IMR-90 (cell line): ENCODE measurements at regions not wholly inside any gene's neighbourhood (a gene's known extent, or its start where the extent isn't known, plus 50 kb on each side); places are given as distances from the start of the nearest gene placed in this dataset.
"Not testable (repeated sequence)": the region's sequence is repeated elsewhere in the genome, so short reads cannot be mapped to it uniquely, and the experiment has no call there.

Experiments used
- CEBPB ChIP-seq: IDR thresholded peaks from 2 replicates; pipeline ENCODE4 v1.6.1; 2012; ENCODE audit warnings: low read depth, low read length, improper control_type of control experiment
- MAFK ChIP-seq: IDR thresholded peaks from 2 replicates; pipeline ENCODE4 v1.6.1; 2012; ENCODE audit warnings: low read depth, low read length, improper control_type of control experiment
- MXI1 ChIP-seq: IDR thresholded peaks from 2 replicates; pipeline ENCODE4 v1.6.1; 2012; ENCODE audit warnings: low read depth, mild to moderate bottlenecking, low read length, moderate library complexity, borderline replicate concordance
- POLR2A ChIP-seq: IDR thresholded peaks from 2 replicates; pipeline ENCODE4 v1.6.1; 2012; ENCODE audit warnings: mild to moderate bottlenecking, low read depth, low read length
- RAD21 ChIP-seq: IDR thresholded peaks from 2 replicates; pipeline ENCODE4 v1.6.1; 2012; ENCODE audit warnings: low read length, improper control_type of control experiment
- RFX5 ChIP-seq: IDR thresholded peaks from 2 replicates; pipeline ENCODE4 v1.8.0; 2012; ENCODE audit warnings: low read depth, mild to moderate bottlenecking, low read length, moderate library complexity
- SMC3 ChIP-seq: fragments of 150-350 bp; IDR thresholded peaks from 2 replicates; pipeline ENCODE4 v1.6.1; 2016; ENCODE audit warnings: low read depth, mild to moderate bottlenecking, antibody characterized with exemption, low read length, moderate library complexity
- TF ChIP-seq, protein P1 (sequence below): conservative IDR thresholded peaks from 2 replicates; pipeline ENCODE4 v1.5.1; 2012; ENCODE audit warnings: mild to moderate bottlenecking, low read depth, low read length, improper control_type of control experiment
- TF ChIP-seq, protein P2 (sequence below): fragments of 150-350 bp; IDR thresholded peaks from 2 replicates; pipeline ENCODE4 v1.6.1; 2017; ENCODE audit warnings: mild to moderate bottlenecking, antibody characterized with exemption, low read length, low read depth
- TF ChIP-seq, protein P3 (sequence below): fragments of 150-350 bp; IDR thresholded peaks from 2 replicates; pipeline ENCODE4 v1.6.1; 2016; ENCODE audit warnings: low read depth, mild to moderate bottlenecking, low read length, moderate library complexity, borderline replicate concordance

DNA sequence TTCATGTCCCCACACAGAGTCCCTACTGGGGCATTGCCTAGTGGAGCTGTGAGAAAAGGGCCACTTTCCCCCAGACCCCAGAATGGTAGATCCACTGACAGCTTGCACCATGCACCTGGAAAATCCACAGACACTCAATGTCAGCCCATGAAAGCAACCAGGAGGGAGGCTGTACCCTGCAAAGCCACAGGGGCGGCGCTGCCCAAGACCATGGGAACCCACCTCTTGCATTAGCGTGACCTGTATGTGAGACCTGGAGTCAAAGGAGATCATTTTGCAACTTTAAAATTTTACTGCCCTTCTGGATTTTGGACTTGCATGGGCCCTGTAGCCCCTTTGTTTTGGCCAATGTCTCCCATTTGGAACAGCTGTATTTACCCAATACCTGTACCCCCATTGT lies 236.5 kb upstream of the IRS4 start:
- not testable (repeated sequence) for TF ChIP-seq POLR2A, MAFK, SMC3, RFX5, CEBPB, RAD21, MXI1
- TF ChIP-seq, protein P1, sequence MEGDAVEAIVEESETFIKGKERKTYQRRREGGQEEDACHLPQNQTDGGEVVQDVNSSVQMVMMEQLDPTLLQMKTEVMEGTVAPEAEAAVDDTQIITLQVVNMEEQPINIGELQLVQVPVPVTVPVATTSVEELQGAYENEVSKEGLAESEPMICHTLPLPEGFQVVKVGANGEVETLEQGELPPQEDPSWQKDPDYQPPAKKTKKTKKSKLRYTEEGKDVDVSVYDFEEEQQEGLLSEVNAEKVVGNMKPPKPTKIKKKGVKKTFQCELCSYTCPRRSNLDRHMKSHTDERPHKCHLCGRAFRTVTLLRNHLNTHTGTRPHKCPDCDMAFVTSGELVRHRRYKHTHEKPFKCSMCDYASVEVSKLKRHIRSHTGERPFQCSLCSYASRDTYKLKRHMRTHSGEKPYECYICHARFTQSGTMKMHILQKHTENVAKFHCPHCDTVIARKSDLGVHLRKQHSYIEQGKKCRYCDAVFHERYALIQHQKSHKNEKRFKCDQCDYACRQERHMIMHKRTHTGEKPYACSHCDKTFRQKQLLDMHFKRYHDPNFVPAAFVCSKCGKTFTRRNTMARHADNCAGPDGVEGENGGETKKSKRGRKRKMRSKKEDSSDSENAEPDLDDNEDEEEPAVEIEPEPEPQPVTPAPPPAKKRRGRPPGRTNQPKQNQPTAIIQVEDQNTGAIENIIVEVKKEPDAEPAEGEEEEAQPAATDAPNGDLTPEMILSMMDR = not testable (repeated sequence)
- TF ChIP-seq, protein P2, sequence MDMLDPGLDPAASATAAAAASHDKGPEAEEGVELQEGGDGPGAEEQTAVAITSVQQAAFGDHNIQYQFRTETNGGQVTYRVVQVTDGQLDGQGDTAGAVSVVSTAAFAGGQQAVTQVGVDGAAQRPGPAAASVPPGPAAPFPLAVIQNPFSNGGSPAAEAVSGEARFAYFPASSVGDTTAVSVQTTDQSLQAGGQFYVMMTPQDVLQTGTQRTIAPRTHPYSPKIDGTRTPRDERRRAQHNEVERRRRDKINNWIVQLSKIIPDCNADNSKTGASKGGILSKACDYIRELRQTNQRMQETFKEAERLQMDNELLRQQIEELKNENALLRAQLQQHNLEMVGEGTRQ = not testable (repeated sequence)
- TF ChIP-seq, protein P3, sequence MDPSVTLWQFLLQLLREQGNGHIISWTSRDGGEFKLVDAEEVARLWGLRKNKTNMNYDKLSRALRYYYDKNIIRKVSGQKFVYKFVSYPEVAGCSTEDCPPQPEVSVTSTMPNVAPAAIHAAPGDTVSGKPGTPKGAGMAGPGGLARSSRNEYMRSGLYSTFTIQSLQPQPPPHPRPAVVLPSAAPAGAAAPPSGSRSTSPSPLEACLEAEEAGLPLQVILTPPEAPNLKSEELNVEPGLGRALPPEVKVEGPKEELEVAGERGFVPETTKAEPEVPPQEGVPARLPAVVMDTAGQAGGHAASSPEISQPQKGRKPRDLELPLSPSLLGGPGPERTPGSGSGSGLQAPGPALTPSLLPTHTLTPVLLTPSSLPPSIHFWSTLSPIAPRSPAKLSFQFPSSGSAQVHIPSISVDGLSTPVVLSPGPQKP = not testable (repeated sequence)
